SU-DHL-6 (cell line): ENCODE measurements at regions not wholly inside any gene's neighbourhood (a gene's known extent, or its start where the extent isn't known, plus 50 kb on each side); places are given as distances from the start of the nearest gene placed in this dataset.

Experiments
- CTCF ChIP-seq: fragments of 200-600 bp; sonication (generic); IDR thresholded peaks from one replicate; pipeline ENCODE4 v1.5.1; 2017; ENCODE audit warnings: antibody characterized with exemption, mild to moderate bottlenecking, low read length, moderate library complexity; ENCODE audit not compliant: insufficient read depth, poor library complexity, severe bottlenecking
- EZH2phosphoT487 ChIP-seq: fragments of 200-600 bp; sonication (generic), shearing (Covaris generic); conservative IDR thresholded peaks from 2 replicates; pipeline ENCODE4 v1.6.1; 2018; ENCODE audit warnings: mild to moderate bottlenecking, antibody characterized with exemption, low read length, moderate library complexity, mixed read lengths

GRCh38 chr1:29438991-29439390 is 202.7 kb downstream of the PTPRU start:
- TF ChIP-seq EZH2phosphoT487 (no peak), CTCF (no peak)
